ENCODE measurements at regions not wholly inside any gene's neighbourhood (a gene's known extent, or its start where the extent isn't known, plus 50 kb on each side); places are given as distances from the start of the nearest gene placed in this dataset.

DNA sequence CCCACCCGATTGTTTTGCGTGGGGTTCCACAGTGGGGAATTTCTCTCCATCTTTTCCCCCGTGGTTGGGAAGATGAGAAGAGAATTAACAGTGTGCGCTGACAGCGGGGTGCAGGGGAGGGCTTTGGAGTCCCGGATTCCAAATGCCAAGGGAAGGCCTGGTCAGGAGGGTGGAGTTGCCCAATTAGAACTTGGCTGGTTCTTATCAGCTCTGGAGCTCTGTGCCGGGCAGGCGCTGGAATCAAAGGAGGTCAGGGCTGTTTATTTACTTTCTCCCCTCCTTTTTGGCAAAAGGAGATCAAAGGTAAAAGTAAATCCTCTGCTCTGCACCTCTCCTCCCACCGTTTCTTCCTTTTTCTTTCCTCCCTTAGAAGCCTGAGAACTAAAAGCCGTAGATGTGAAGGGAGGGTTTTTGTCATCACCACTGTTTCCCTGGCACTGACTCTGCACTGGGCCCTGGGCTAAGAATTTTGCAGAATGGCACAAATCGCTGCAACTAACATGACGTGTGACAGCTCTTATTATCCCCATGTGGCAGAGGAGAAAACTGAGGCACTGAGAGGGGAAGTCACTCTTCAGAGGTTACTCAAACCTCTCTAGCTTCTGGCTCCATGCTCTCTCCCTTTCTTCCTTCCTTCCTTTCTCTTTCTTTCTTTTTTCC is 95.2 kb upstream of the ZNF716 start (continued):
- TF ChIP-seq RNF2 (IDR thresholded peaks at IDR 0.05; ENCODE audit: borderline replicate concordance, low read depth, low read length, missing control alignments, poor library complexity, severe bottlenecking), result no peak
- TF ChIP-seq EZH2 (IDR thresholded peaks at IDR 0.05; ENCODE audit: low read depth, low read length, severe bottlenecking), result no peak
- TF ChIP-seq HDAC6 (IDR thresholded peaks at IDR 0.05; ENCODE audit: low read depth, low read length), result no peak
- TF ChIP-seq, protein P1, sequence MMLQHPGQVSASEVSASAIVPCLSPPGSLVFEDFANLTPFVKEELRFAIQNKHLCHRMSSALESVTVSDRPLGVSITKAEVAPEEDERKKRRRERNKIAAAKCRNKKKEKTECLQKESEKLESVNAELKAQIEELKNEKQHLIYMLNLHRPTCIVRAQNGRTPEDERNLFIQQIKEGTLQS (IDR thresholded peaks at IDR 0.05; ENCODE audit: insufficient read depth, low read depth, low read length), result no peak

Data from H1 (cell line).